ENCODE measurements at regions not wholly inside any gene's neighbourhood (a gene's known extent, or its start where the extent isn't known, plus 50 kb on each side); places are given as distances from the start of the nearest gene placed in this dataset.

DNA sequence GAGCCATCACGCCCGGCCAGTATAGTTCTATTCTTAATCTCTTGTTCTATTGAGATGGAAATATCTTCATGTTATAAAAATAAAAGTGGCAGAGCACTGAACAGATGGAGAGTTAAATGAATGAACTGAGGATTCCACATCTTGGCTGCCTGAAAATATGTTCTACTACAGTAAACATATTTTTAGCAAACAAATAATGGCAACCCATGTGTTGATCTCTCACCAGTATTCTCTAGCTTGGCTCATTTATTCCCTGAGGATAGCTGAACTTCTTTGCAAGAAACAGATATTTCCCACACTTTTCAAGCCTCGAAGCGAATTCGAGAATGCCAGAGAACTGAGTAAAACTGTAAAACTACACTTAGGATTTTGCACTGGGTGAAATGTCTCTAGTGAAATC, 58.9 kb downstream of the DIRAS3 start:
- no peaks in the 10 kb centered on the region for H3K27me3 Mint-ChIP-seq (ENCODE audit: unreplicated experiment)
- BruUV-seq (replicated peaks) = no TSS peak
- no peaks in the 10 kb centered on the region for H3K4me1 Mint-ChIP-seq (ENCODE audit: low read depth, unreplicated experiment)
- CTCF ChIA-PET = no interaction called here
- DNase-seq = no peak
- no peak overlapping the region for H3K27ac Mint-ChIP-seq (ENCODE audit: unreplicated experiment)
- H3K9me3 Mint-ChIP-seq (ENCODE audit: low read depth, unreplicated experiment) = no peaks in the 10 kb centered on the region
- H3K36me3 Mint-ChIP-seq (ENCODE audit: insufficient read depth, unreplicated experiment) = no peaks in the 10 kb centered on the region
- H3K4me3 Mint-ChIP-seq (ENCODE audit: low read depth, unreplicated experiment) = no peak overlapping the region
- TF ChIP-seq, protein P1, sequence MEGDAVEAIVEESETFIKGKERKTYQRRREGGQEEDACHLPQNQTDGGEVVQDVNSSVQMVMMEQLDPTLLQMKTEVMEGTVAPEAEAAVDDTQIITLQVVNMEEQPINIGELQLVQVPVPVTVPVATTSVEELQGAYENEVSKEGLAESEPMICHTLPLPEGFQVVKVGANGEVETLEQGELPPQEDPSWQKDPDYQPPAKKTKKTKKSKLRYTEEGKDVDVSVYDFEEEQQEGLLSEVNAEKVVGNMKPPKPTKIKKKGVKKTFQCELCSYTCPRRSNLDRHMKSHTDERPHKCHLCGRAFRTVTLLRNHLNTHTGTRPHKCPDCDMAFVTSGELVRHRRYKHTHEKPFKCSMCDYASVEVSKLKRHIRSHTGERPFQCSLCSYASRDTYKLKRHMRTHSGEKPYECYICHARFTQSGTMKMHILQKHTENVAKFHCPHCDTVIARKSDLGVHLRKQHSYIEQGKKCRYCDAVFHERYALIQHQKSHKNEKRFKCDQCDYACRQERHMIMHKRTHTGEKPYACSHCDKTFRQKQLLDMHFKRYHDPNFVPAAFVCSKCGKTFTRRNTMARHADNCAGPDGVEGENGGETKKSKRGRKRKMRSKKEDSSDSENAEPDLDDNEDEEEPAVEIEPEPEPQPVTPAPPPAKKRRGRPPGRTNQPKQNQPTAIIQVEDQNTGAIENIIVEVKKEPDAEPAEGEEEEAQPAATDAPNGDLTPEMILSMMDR (IDR thresholded peaks at IDR 0.05; ENCODE audit: unreplicated experiment) = no peak
- intact Hi-C loops (cut with micrococcal nuclease; ENCODE audit: unreplicated experiment) = no loop called here

DNA sequence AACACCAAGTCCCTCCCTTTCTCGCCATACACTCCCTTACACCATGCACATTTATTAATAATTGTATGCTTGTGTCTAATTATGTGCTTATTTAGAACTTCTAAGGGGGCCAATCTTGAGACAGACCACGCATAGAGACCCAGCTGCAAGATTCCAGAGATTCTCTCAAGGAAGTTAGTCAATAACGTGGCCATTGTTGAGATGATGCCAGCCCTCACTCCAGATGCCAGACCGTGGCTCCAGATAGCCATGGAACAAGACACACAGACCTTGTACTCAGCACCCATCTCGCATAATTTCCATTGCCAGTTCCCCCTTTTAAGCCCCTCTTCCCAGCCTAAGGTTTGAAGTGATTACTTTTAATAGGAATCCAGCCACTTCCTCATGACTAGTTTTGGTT, 62.4 kb downstream of the DIRAS3 start:
- DNase-seq = no peak
- Mint-ChIP-seq H3K36me3 (ENCODE audit: insufficient read depth, unreplicated experiment) (no peaks in the 10 kb centered on the region), H3K4me1 (ENCODE audit: low read depth, unreplicated experiment) (no peaks in the 10 kb centered on the region), H3K4me3 (ENCODE audit: low read depth, unreplicated experiment) (no peak overlapping the region), H3K27ac (ENCODE audit: unreplicated experiment) (no peak overlapping the region), H3K27me3 (ENCODE audit: unreplicated experiment) (no peaks in the 10 kb centered on the region), H3K9me3 (ENCODE audit: low read depth, unreplicated experiment) (no peaks in the 10 kb centered on the region)
- TF ChIP-seq, protein P1 (IDR thresholded peaks at IDR 0.05; ENCODE audit: unreplicated experiment) = no peak
- intact Hi-C loops (cut with micrococcal nuclease; ENCODE audit: unreplicated experiment) = no loop called here
- CTCF ChIA-PET = no interaction called here
- BruUV-seq (replicated peaks) = no TSS peak

DNA sequence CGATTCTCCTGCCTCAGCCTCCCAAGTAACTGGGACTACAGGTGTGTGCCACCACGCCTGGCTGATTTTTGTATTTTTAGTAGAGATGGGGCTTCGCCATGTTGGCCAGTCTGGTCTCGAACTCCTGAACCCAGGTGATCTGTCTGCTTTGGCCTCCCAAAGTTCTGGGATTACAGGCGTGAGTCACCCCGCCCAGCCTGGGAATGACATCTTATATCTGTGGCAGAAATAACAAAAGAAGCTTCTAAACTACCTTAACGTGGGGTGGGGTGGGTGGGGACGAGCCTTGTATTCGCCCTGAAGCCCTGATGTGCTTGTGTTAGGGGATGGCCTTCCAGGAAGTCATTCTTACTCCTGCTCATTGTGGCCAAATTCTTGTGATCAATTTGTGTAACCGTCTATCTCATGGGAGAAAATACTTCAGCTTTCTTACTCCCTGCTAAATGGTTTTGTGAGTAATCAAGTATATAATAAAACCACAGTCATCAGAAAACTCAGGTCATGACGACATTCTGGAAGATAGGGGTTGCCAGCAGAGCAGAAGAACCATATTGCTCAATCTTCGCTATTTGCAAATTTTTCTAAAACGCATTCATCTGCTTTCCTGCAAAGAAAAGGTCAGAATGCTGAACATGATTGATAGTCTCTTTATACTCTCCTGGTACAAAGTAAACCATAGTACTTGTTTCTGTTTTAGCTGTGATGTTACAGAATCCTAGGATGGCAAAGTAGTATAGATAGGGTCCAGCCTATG, 63.2 kb downstream of the DIRAS3 start:
- H3K4me1 Mint-ChIP-seq (ENCODE audit: low read depth, unreplicated experiment) = no peaks in the 10 kb centered on the region
- no peak for DNase-seq
- TF ChIP-seq, protein P1 (IDR thresholded peaks at IDR 0.05; ENCODE audit: unreplicated experiment) = no peak
- intact Hi-C loops (cut with micrococcal nuclease; ENCODE audit: unreplicated experiment) = no loop called here
- CTCF ChIA-PET = no interaction called here
- H3K36me3 Mint-ChIP-seq (ENCODE audit: insufficient read depth, unreplicated experiment) = no peaks in the 10 kb centered on the region
- H3K27ac Mint-ChIP-seq (ENCODE audit: unreplicated experiment) = no peak overlapping the region
- H3K4me3 Mint-ChIP-seq (ENCODE audit: low read depth, unreplicated experiment) = no peak overlapping the region
- H3K9me3 Mint-ChIP-seq (ENCODE audit: low read depth, unreplicated experiment) = no peaks in the 10 kb centered on the region
- H3K27me3 Mint-ChIP-seq (ENCODE audit: unreplicated experiment) = no peaks in the 10 kb centered on the region
- BruUV-seq (replicated peaks) = no TSS peak

GRCh38 chr1:67983867-67984266, 66.6 kb downstream of the DIRAS3 start:
- TF ChIP-seq, protein P1 (IDR thresholded peaks at IDR 0.05; ENCODE audit: unreplicated experiment) = no peak
- no peak overlapping the region for H3K27ac Mint-ChIP-seq (ENCODE audit: unreplicated experiment)
- CTCF ChIA-PET = no interaction called here
- no peaks in the 10 kb centered on the region for H3K4me1 Mint-ChIP-seq (ENCODE audit: low read depth, unreplicated experiment)
- DNase-seq = no peak
- BruUV-seq (replicated peaks) = no TSS peak
- H3K27me3 Mint-ChIP-seq (ENCODE audit: unreplicated experiment) = no peaks in the 10 kb centered on the region
- H3K4me3 Mint-ChIP-seq (ENCODE audit: low read depth, unreplicated experiment) = no peak overlapping the region
- H3K9me3 Mint-ChIP-seq (ENCODE audit: low read depth, unreplicated experiment) = no peaks in the 10 kb centered on the region
- intact Hi-C loops (cut with micrococcal nuclease; ENCODE audit: unreplicated experiment) = no loop called here
- no peaks in the 10 kb centered on the region for H3K36me3 Mint-ChIP-seq (ENCODE audit: insufficient read depth, unreplicated experiment)
